HG03565 (cell line): ENCODE measurements at regions not wholly inside any gene's neighbourhood (a gene's known extent, or its start where the extent isn't known, plus 50 kb on each side); places are given as distances from the start of the nearest gene placed in this dataset.
A peak's percentile ranks its signal among the peaks of the same experiment; 100 is the strongest.
"Not testable (repeated sequence)": the region's sequence is repeated elsewhere in the genome, so short reads cannot be mapped to it uniquely, and the experiment has no call there.

Experiments used
- ATAC-seq: cut with Tn5 transposase; IDR thresholded peaks from one replicate; pipeline ENCODE4 v1.9.1; 2021; ENCODE audit warnings: mild to moderate bottlenecking, moderate library complexity; ENCODE audit not compliant: unreplicated experiment

DNA sequence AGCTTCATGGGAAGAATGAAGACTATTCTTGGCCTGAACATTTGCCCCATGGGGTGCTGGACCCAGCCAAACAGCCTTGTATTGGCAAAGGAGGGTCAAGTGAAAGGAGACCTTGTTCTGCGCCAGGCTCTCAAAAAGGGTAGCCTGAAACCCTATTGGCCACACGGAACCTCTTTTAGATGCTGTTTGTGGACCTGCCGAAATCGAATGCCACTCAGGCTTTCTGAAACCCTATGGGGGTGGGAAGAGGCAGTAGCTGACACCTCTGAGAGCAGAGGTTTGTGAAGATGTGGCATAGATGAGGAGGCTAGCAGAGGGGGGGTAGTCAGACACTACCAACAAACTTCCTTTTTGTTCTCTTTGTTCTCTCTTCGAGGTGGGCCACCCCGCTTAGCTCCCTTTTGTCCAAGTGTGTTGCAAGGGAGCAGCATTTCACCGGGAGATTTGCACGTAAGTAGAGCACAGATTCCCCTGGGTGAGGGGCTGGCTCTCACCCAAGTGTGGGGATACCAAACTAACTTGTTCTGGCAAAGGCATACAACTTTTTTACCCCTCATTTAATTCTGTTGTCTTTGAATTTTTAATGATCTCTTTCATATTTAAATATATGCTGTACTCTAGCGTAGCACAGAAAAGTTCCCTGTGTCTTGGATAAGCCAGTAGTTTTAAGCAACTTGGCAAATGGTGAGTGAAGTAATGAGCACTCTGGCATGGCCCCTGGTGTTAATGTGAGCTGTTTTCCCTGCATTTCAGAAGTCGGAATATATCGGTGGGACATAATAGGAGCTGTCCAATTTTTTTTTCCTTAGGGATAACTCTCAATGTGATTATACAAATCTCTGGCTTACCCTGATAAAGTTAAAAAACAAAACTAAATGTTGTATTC is 107.7 kb downstream of the SEPTIN7 start:
- ATAC-seq = no peak

DNA sequence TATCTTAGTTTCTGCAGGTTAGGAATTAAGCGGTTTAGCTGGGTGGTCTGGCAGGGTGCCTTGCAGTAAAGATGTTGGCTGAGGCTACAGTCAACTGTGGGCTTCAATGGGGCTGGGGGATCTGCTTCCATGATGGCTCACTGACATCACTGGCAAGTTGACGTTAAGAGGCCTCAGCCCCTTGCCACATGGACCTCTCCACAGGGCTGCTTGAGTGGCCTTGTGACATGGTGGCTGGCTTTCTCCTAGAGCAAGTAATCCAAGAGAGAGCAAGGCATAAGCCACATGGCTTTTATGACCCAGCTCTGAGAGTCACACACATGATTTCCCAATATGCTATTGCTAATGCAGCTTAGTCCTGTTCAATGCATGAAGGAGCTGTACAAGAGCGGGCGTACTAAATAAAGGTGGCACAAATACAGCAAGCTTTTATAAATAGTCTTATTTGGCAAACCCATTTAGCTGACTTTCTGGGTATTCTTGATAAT is 109.1 kb downstream of the SEPTIN7 start:
- no peak for ATAC-seq

DNA sequence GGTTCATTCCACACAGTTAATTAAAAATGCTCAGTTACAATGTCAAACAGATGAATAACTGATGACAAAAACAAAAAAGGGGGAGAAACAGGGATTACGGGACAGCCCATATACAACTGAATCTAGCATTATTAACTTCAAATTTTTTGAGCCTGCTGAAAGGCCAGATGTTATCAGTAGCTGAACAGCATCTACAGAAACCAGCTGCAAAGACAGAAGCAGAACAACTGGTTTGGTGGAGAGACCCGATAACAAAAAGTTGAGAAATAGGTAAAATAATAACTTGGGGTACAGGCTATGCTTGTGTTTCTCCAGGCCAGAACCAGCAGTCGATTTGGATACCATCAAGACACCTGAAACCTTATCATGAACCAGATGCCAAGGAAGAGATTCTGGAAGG is 109.8 kb downstream of the SEPTIN7 start:
- not testable (repeated sequence) for ATAC-seq

DNA sequence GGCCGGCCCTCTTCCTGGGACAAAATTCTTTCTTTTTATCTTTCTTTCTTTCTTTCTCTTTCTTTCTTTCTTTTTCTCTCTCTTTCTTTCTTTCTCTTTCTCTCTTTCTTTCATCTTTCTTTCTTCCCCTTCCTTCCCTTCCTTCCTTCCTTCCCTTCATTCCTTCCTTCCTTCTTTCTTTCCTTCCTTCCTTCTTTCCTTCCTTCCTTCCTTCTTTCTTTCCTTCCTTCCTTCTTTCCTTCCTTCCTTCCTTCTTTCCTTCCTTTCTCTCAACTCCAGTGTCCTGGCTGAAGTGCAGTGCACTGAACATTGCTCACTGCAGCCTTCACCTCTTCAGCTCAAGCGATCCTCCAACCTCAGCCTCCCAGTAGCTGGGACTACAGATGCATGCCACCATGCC is 112.5 kb downstream of the SEPTIN7 start:
- ATAC-seq = not testable (repeated sequence)

DNA sequence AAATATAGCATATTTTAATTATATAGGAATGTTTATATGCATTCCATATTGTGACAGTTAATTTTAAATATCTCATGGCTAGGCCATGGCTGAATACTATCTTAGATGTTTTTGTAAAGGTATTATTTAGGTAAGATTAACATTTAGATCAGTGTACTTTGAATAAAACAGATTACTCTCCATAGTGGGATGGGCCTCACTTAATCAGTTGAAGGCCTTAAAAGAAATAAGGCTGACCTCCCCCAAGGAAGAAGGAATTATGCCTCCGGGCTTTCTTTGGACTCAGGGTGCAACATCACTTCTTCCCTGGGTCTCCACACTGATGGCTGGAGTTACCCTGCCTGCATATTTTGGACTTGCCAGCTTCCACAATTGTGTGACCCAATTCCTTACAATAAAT is 113.4 kb downstream of the SEPTIN7 start:
- not testable (repeated sequence) for ATAC-seq

DNA sequence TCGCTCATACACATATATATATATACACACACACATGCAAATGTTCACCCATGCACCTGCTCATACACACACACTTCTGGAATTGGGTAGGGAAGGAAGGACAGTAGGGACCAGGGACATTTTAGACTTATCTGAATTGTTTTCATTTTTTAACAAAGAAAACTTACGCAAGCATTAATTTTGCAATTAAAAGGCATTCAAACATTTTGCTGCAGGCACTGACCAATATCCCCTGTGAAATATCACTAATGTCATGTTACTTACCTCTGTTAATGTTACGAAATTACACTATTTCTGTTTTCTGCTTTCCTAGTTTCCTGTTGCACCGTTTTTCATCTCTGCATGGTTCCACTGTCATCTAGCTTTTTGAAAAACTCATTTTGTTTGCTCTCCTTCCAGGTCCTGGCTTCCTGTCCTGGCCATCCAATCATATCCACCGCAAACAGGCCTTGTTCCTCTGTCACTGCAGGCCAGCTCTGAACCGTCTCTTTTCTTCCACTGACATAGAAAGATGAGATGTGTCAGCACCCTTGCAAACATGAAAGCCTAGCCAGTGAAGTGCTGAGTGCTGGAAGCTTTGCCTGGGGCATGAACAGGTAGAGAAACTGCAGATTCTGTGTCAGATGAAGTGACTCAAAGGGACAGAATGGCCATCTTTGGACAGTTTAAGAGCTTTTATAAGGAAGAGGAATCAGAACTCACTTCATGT is 114.5 kb downstream of the SEPTIN7 start:
- ATAC-seq = not testable (repeated sequence)

DNA sequence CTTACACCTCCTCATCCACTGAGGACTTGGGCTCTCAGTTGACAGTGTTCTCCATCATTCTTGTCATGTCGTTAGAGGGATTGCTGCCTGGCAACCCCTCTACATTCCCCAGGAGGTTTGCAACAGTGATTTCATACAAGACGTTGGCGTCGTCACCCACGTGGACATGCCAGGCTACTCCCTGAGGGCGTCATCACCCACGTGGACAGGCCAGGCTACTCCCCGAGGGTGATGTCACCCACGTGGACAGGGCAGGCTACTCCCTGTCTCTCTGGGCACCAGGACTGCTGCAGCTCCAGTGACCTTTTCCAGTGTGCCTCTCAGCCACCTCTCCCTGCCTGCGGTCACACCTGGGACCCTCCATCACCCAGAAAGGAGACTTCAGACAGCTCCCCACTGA is 117.4 kb downstream of the SEPTIN7 start:
- not testable (repeated sequence) for ATAC-seq

DNA sequence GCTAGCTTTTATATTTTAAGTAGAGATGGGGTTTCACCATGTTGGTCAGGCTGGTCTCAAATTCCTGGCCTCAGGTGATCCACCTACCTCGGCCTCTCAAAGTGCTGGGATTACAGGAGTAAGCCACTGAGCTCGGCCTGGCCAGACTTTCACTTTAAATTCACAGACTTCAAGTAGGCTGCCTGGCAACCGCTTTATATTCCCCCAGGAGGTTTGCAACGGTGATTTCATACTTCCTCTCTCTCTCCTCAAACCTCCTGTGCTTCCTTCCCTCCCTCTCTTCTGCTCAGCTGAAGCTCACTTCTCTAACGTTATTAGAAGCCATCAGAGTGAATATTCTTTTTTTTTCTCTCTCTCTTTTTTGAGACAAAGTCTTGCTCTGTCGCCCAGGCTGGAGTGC is 118.8 kb downstream of the SEPTIN7 start:
- ATAC-seq = peak; percentile 65

DNA sequence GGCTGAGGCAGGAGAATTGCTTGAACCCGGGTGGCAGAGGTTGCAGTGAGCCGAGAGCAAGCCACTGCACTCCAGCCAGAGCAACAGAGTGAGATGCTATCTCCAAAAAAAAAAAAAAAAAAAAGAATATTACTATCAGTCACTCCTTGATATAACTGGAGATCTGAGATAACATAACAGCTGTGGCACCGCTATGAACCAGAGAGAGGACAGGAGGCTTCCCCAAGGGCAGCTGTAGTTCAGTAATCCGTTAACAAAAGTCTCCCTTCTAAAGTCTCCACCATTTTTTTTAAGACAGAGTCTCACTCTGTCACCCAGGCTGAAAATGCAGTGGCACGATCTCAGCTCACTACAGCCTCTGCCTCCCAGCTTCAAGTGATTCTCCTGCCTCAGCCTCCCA is 120.5 kb downstream of the SEPTIN7 start:
- not testable (repeated sequence) for ATAC-seq

DNA sequence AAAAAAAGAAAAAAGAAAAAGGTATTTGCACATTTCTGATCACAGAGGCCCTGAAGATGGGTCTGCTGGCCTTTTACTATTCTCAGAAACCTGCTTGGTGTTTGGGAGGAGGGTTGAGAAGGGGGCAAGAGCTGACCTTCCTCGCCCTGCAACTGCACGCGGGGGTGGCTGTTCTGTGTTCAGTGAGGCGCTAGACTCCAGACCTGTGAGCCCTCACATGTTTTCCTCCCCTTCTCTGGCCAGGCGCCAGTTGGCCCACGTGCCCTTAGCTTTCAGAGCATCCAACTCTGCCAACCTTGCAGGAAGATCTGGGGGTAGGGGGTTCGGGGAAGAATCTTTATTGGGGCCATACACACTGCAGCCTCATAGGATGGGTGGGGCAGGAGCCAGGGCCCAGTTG is 123.8 kb downstream of the SEPTIN7 start:
- ATAC-seq = not testable (repeated sequence)

DNA sequence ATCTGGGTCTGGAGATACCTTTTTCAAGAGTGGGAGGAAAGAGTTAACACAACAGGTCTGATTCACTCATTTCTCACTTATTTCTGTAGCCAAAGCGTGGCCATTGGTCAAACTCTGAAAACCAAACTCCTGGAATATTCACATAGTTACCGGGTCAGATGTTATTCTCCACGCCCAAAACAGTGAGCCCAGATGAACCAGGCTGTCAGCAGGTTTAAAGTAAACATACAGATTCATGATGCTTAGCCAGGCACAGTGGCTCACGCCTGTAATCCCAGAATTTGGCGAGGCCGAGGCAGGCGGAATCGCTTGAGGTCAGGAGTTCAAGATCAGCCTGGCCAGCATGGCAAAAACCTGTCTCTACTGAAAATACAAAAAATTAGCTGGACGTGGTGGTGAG is 126.1 kb downstream of the SEPTIN7 start:
- not testable (repeated sequence) for ATAC-seq

DNA sequence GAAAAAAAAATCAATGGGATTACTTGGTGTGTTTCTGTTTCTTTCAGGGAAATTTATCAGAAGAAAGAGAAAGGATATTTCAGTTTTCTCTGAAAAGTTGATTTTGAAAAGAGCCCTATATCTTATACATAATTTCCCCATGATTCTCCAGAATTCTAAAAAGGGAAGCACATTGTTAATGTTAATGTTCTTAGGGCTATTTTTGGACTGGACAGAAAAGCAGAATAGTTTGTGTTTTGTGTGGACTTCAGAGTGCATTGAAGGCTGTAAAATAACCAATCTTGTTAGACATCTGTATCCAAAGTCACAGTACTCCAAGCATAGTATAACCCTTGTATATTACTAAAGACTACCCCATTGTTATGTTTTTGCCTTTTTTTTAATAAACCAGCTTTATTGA is 130.3 kb downstream of the SEPTIN7 start:
- ATAC-seq = not testable (repeated sequence)

DNA sequence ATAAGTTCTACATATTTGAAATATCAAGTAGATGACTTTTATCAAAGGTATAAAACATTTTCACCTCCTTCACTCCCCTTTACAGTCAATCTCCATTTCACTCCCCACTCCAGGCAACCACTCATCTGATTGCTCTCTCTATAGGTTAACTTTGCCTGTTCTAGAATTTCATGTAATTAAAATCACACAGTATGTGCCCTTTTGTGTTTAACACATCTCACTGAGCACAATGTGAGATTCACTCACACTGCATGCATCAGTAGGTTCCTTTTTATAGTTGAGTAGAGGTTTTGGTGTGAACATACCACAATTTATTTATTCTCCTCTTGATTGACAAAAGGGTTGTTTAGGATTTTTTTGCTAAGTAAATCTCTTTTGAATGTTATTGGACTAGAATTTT is 130.7 kb downstream of the SEPTIN7 start:
- not testable (repeated sequence) for ATAC-seq

DNA sequence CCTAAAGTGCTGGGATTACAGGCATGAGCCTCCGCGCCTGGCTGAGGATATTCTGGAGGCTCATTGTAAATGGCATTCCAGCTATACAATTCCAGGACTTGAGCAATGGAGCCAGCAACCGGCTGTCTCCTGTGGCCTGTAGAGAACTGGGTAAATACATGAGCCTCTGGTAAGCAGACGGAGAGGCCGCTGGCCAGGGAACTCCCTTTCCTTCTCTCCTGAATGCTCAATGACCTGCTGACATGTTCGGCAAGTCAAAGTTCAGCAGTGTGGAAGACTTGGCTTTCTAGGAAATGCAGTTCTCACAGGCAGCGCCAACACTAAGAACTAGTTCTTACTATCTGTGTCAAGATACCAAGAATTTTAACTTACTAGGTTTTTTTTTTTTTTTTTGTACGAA is 139.8 kb downstream of the SEPTIN7 start:
- not testable (repeated sequence) for ATAC-seq

DNA sequence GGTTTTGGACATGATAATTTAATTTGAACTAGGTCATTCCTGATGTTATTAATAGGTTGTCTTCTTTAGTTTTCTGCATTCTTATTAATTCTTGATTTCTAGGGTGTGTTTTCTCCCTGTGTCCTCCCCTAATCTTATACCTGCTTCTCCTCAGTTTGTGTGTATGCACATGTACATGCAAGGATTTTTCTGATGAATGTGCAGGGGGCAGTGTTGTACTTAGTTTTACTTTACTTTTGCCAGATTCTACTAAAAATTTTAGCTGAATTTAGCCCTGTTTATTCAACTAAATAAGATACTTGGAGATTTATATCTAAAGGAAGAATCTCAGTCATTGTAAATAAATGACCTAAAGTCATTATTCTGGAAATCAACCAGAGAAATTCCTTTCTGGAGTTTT is 144.8 kb downstream of the SEPTIN7 start:
- ATAC-seq = not testable (repeated sequence)

DNA sequence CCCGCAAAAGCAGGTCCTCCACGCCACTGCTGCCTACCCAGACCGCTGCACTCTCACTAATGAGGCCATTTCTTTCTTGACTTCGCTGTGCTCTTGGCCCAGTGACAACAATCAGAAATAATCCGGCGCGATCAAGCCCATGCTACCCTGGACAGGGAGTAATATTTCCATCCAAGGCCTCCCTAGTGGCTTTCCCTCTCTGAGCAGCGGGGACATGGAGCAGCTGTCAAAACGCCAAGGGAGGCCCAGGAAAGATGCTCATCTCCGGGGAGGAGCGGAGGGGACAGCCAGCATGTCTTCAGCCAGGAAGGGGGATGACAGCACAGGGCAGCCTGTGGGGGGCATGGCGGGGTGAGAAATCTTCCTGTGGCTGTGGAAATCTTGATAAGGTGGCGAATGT is 154.9 kb downstream of the SEPTIN7 start:
- not testable (repeated sequence) for ATAC-seq

DNA sequence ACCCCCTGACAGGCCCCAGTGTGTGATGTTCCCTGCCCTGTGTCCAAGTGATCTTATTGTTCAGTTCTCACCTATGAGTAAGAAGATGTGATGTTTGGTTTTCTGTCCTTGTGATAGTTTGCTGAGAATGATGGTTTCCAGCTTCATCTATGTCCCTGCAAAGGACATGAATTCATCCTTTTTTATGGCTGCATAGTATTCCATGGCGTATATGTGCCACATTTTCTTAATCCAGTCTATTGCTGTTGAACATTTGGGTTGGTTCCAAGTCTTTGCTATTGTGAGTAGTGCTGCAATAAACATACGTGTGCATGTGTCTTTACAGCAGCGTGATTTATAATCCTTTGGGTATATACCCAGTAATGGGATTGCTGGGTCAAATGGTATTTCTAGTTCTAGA is 156.1 kb downstream of the SEPTIN7 start:
- ATAC-seq = not testable (repeated sequence)

DNA sequence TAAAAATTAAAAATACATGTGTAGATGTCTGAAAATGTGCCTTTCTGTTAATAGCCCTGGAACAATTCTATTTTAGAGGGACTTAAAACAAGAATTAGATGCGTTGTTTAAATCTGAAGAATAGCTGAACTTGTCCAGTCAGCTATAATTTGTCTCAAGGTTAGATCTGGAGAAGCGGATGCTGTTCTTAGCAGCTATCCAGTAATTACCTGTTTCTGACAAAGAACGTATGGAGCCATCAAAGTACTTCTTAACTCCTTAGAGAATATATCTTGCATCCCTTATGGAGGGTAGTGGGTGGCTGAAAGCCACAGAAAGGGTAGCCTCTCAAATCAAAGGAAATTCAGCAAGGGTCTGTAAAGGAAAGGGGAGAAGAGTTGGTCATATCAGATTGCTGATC is 160.4 kb downstream of the SEPTIN7 start:
- ATAC-seq = not testable (repeated sequence)

DNA sequence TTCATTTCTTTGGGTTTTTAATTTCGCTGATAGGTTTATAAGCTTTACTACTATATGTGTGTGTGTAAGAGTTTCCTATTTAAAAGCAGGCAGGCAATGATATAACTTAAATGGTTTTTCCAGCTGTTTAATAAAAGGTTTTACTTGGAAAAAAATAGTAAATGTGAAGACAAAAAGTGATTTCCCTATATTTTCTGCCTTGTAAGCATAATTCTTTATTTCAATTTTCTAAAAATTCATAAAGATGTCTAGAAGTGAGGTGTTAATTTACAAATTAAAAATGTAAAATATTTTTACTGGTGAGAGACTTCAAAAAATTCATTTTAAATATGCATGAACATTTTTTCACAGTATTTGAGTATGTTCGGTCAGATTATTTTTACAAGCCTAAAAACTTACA is 161.8 kb downstream of the SEPTIN7 start:
- not testable (repeated sequence) for ATAC-seq

DNA sequence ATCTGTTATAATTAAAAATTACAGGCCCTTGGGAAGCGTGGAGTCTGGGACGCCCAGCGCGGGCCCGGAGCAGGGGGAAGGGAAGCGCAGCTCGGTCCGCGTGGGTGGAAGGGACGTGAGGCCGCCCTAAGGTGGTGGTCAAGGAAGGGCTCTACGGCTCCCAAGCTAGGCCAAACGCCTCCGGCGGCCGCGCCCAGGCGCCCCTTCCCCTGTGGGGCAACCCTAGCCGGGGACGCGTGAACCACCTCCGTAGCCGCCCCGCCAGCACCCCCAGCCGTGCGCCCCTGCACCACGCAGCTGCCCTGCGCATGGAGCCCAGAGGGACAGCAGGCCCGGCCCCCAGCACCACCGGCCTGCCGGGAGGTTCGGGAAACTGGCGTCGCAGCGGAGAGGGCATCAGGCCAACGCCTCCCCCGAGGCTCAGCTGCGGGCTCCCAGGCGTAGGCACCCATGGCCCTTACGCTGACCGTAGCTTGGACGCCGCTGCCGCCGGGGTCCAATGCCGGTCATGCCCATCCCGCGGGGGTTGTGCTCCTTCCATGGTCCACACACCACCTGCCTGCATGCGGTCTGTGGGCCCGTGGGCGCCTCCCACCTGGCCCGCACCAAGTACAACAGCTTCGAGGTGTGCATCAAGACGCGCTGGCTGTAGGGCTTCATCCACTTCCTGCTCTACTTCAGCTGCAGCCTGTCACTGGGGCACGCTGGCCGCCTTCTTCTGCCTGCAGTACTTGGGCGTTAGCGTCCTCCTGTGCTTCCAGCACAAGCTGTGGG is 166.7 kb downstream of the SEPTIN7 start:
- ATAC-seq = no peak
